A673 (cell line): ENCODE measurements at regions not wholly inside any gene's neighbourhood (a gene's known extent, or its start where the extent isn't known, plus 50 kb on each side); places are given as distances from the start of the nearest gene placed in this dataset.

Experiments
- BruUV-seq: library from RNA; stranded (reverse); fragments of 400-500 nt; replicated peaks from 2 replicates; lab custom pipeline; 2021; lab: Mats Ljungman, UMichigan
- CTCF ChIA-PET: fragments of 300-600 bp; sonication (Branson Sonifier 250); formaldehyde crosslinking; loops from one replicate; lab custom pipeline; 2022; ENCODE audit warnings: antibody characterized with exemption; lab: Charles Lee
- POLR2A ChIA-PET: fragments of 300-600 bp; sonication (Branson Sonifier 250); formaldehyde crosslinking; loops from one replicate; lab custom pipeline; 2022; ENCODE audit warnings: antibody characterized with exemption; ENCODE audit not compliant: low non-redundant PET; lab: Charles Lee
- DNase-seq: peaks from one replicate; pipeline ENCODE4 v3.0.0-alpha.2; 2015; ENCODE audit warnings: low spot score
- H3K27ac ChIP-seq: fragments of 200-600 bp; sonication (generic); 2 replicates; pipeline ENCODE4 v1.5.1; 2016; ENCODE audit warnings: mixed run types, low read depth, mild to moderate bottlenecking, mixed read lengths, antibody characterized with exemption, low read length; ENCODE audit not compliant: poor library complexity, severe bottlenecking
- H3K27me3 ChIP-seq: fragments of 200-600 bp; sonication (generic); replicated peaks from 2 replicates; pipeline ENCODE4 v1.6.1; 2017; ENCODE audit warnings: mixed run types, low read depth, mild to moderate bottlenecking, mixed read lengths, antibody characterized with exemption, low read length; ENCODE audit not compliant: insufficient read depth, poor library complexity
- H3K36me3 ChIP-seq: fragments of 200-600 bp; sonication (generic); 2 replicates; pipeline ENCODE4 v1.6.1; 2016; ENCODE audit warnings: mixed run types, mild to moderate bottlenecking, mixed read lengths, antibody characterized with exemption, low read length; ENCODE audit not compliant: insufficient read depth, poor library complexity, severe bottlenecking
- H3K4me1 ChIP-seq: fragments of 200-600 bp; sonication (generic); 2 replicates; pipeline ENCODE4 v1.6.1; 2017; ENCODE audit warnings: mixed run types, mild to moderate bottlenecking, mixed read lengths, antibody characterized with exemption, low read length; ENCODE audit not compliant: insufficient read depth, poor library complexity, severe bottlenecking
- H3K4me3 ChIP-seq: fragments of 200-600 bp; sonication (generic); 2 replicates; pipeline ENCODE4 v1.5.1; 2016; ENCODE audit warnings: low read depth, mixed run types, mild to moderate bottlenecking, mixed read lengths, low read length; ENCODE audit not compliant: poor library complexity, severe bottlenecking
- H3K9me3 ChIP-seq: fragments of 200-600 bp; sonication (generic); 2 replicates; pipeline ENCODE4 v1.6.1; 2016; ENCODE audit warnings: mixed run types, low read depth, mild to moderate bottlenecking, mixed read lengths, antibody characterized with exemption, low read length; ENCODE audit not compliant: poor library complexity, severe bottlenecking
- EZH2 ChIP-seq: fragments of 200-600 bp; sonication (generic); IDR thresholded peaks from 2 replicates; pipeline ENCODE4 v1.6.1; 2017; ENCODE audit warnings: borderline replicate concordance, low read depth, mild to moderate bottlenecking, mixed read lengths, antibody characterized with exemption, low read length; ENCODE audit not compliant: poor library complexity, severe bottlenecking
- intact Hi-C: fragments of 100-400 bp; cut with micrococcal nuclease; formaldehyde crosslinking; loops from one replicate; pipeline ENCODE4 v1.10.0; 2022; ENCODE audit not compliant: unreplicated experiment
- TF ChIP-seq, protein P1 (sequence below): fragments of 300-800, 200-600 bp; sonication (generic); conservative IDR thresholded peaks from 2 replicates; pipeline ENCODE4 v1.5.1; 2017; ENCODE audit warnings: low read depth, mild to moderate bottlenecking, antibody characterized with exemption, low read length, moderate library complexity, mixed read lengths

DNA sequence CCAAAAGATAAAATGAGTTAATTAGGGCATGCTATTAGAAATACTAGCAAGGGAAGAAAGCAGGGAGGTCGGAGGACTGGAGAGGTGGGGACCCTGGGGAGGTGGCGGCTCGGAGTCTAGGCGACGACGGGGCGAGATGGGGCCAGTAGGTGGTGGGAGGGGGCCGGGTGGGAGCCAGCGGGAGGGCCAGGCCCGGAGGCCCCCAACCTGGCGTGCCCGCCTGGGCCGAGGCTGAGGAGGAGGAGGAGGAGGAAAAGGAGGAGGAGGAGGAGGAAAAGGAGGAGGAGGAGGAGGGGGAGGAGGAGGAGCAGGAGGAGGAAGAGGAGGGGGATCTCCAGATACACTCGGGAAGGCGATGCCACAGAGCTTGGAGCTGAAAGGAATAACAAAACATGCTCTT lies 426.2 kb downstream of the NR2F2 start:
- ChIA-PET CTCF (no interaction called here), POLR2A (no interaction called here)
- H3K27ac ChIP-seq, result no peak overlapping the region
- DNase-seq, result no peak
- intact Hi-C loops, result no loop called here
- H3K4me1 ChIP-seq, result no peaks in the 10 kb centered on the region
- no TSS peak for BruUV-seq
- TF ChIP-seq, protein P1, sequence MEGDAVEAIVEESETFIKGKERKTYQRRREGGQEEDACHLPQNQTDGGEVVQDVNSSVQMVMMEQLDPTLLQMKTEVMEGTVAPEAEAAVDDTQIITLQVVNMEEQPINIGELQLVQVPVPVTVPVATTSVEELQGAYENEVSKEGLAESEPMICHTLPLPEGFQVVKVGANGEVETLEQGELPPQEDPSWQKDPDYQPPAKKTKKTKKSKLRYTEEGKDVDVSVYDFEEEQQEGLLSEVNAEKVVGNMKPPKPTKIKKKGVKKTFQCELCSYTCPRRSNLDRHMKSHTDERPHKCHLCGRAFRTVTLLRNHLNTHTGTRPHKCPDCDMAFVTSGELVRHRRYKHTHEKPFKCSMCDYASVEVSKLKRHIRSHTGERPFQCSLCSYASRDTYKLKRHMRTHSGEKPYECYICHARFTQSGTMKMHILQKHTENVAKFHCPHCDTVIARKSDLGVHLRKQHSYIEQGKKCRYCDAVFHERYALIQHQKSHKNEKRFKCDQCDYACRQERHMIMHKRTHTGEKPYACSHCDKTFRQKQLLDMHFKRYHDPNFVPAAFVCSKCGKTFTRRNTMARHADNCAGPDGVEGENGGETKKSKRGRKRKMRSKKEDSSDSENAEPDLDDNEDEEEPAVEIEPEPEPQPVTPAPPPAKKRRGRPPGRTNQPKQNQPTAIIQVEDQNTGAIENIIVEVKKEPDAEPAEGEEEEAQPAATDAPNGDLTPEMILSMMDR, result no peak
- TF ChIP-seq EZH2, result no peak
- no peaks in the 10 kb centered on the region for H3K9me3 ChIP-seq
- H3K36me3 ChIP-seq, result no peaks in the 10 kb centered on the region
- no peak overlapping the region for H3K4me3 ChIP-seq
- H3K27me3 ChIP-seq, result no peaks in the 10 kb centered on the region

DNA sequence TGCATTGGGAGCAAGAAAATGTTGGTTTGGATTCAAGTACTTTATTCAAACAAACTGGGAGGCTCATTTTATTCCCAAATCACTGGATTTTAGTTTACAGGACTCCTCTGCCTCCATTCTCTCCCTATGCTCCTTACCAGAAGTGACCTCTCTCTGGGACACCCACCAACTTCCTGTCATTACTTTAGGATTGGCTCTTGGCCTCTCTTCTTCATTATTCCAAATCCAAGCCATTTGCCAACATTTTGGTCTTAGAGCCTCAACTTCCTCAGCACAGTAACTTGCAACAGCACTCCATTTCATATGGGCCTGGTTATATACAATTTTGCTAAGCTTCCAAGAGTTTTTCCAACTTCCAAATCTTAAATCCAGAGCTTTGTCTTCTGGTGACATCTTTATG lies 432.1 kb downstream of the NR2F2 start:
- ChIA-PET POLR2A (no interaction called here), CTCF (no interaction called here)
- no peaks in the 10 kb centered on the region for H3K27me3 ChIP-seq
- no peaks in the 10 kb centered on the region for H3K36me3 ChIP-seq
- DNase-seq, result no peak
- H3K9me3 ChIP-seq, result no peaks in the 10 kb centered on the region
- intact Hi-C loops, result no loop called here
- BruUV-seq, result no TSS peak
- TF ChIP-seq, protein P1, result no peak
- TF ChIP-seq EZH2, result no peak
- H3K4me1 ChIP-seq, result no peaks in the 10 kb centered on the region
- H3K27ac ChIP-seq, result no peak overlapping the region
- H3K4me3 ChIP-seq, result no peak overlapping the region

DNA sequence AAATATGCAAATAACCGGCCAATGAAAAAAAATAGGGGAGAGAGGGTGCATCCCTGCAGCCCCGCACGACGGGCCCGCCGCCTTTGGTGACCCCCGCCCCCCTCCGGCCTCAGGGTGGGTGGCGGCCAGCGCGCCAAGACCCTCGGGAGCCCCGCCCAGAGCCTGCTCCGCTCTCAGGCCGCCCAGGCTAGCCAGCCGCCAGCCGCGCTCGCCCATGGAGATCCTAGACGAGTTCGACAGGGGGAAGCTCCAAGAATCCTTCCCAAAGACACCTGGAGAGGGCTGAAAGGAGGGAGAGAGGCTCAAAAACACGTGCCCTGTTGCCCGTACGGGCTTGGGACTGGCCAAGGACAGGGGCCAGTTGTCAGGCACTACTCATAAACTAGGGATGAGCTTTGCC lies 434.0 kb downstream of the NR2F2 start:
- no peaks in the 10 kb centered on the region for H3K9me3 ChIP-seq
- no peak for DNase-seq
- intact Hi-C loops, result no loop called here
- no peaks in the 10 kb centered on the region for H3K36me3 ChIP-seq
- H3K27me3 ChIP-seq, result no peaks in the 10 kb centered on the region
- H3K4me3 ChIP-seq, result no peak overlapping the region
- no TSS peak for BruUV-seq
- ChIA-PET CTCF (no interaction called here), POLR2A (no interaction called here)
- H3K27ac ChIP-seq, result no peak overlapping the region
- TF ChIP-seq EZH2, result no peak
- TF ChIP-seq, protein P1, result no peak
- no peaks in the 10 kb centered on the region for H3K4me1 ChIP-seq
